NB4 (cell line): ENCODE measurements at regions not wholly inside any gene's neighbourhood (a gene's known extent, or its start where the extent isn't known, plus 50 kb on each side); places are given as distances from the start of the nearest gene placed in this dataset.

ENCODE experiments used
- MAX ChIP-seq: IDR thresholded peaks from 2 replicates; pipeline ENCODE4 v1.6.1; 2011; ENCODE audit warnings: low read depth, low read length
- MYC ChIP-seq: IDR thresholded peaks from 2 replicates; pipeline ENCODE4 v1.6.1; 2011; ENCODE audit warnings: low read depth, low read length
- POLR2A ChIP-seq: IDR thresholded peaks from 2 replicates; pipeline ENCODE4 v1.6.1; 2011; ENCODE audit warnings: mild to moderate bottlenecking; ENCODE audit not compliant: insufficient read length; ENCODE audit errors: extremely low read depth
- TF ChIP-seq, protein P1 (sequence below): IDR thresholded peaks from one replicate; pipeline ENCODE4 v1.5.1; 2012; ENCODE audit warnings: low read depth, low read length

- TF ChIP-seq, protein P1, sequence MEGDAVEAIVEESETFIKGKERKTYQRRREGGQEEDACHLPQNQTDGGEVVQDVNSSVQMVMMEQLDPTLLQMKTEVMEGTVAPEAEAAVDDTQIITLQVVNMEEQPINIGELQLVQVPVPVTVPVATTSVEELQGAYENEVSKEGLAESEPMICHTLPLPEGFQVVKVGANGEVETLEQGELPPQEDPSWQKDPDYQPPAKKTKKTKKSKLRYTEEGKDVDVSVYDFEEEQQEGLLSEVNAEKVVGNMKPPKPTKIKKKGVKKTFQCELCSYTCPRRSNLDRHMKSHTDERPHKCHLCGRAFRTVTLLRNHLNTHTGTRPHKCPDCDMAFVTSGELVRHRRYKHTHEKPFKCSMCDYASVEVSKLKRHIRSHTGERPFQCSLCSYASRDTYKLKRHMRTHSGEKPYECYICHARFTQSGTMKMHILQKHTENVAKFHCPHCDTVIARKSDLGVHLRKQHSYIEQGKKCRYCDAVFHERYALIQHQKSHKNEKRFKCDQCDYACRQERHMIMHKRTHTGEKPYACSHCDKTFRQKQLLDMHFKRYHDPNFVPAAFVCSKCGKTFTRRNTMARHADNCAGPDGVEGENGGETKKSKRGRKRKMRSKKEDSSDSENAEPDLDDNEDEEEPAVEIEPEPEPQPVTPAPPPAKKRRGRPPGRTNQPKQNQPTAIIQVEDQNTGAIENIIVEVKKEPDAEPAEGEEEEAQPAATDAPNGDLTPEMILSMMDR = no peak
- no peak for TF ChIP-seq MAX
- TF ChIP-seq POLR2A = no peak
- TF ChIP-seq MYC = no peak
These were observed 233.0 kb downstream of the EMX2 start for GRCh38 chr10:117775526-117775925.
